Suprapubic skin (tissue), 4 donors: ENCODE measurements at regions not wholly inside any gene's neighbourhood (a gene's known extent, or its start where the extent isn't known, plus 50 kb on each side); places are given as distances from the start of the nearest gene placed in this dataset.

Experiments used
- DNase-seq, 2 donors: peaks; one replicate each; pipeline ENCODE4 v3.0.0-alpha.2; 2019; ENCODE audit warnings: low spot score in 2 of 2
- H3K27ac ChIP-seq: fragments of 200-600 bp; sonication (generic); one replicate; pipeline ENCODE4 v1.5.1; 2019
- H3K27me3 ChIP-seq: fragments of 200-600 bp; sonication (generic); one replicate; pipeline ENCODE4 v1.5.1; 2019
- H3K36me3 ChIP-seq: fragments of 200-600 bp; sonication (generic); one replicate; pipeline ENCODE4 v1.5.1; 2019
- H3K4me1 ChIP-seq: fragments of 200-600 bp; sonication (generic); one replicate; pipeline ENCODE4 v1.5.1; 2019
- H3K4me3 ChIP-seq: fragments of 200-600 bp; sonication (generic); one replicate; pipeline ENCODE4 v1.5.1; 2019; ENCODE audit warnings: mild to moderate bottlenecking
- H3K9me3 ChIP-seq: fragments of 200-600 bp; sonication (generic); one replicate; pipeline ENCODE4 v1.5.1; 2019
- CTCF ChIP-seq, 2 donors: fragments of 200-600 bp in 1 of 2; fragments of 450-650 bp in 1 of 2; sonication (generic) in 1 of 2; IDR thresholded peaks; one replicate each; pipeline ENCODE4 v1.5.1; 2016 to 2019; ENCODE audit warnings: antibody characterized with exemption in 2 of 2, mild to moderate bottlenecking in 1 of 2, moderate library complexity in 1 of 2
- EP300 ChIP-seq: sonication (generic); formaldehyde crosslinking; IDR thresholded peaks from one replicate; pipeline ENCODE4 v1.6.1; 2017; ENCODE audit warnings: antibody characterized with exemption
- POLR2A ChIP-seq, 2 donors: fragments of 450-650 bp; IDR thresholded peaks; one replicate each; pipeline ENCODE4 v1.6.1; 2017; ENCODE audit warnings: antibody characterized with exemption in 2 of 2, mild to moderate bottlenecking in 2 of 2, moderate library complexity in 2 of 2
- POLR2AphosphoS5 ChIP-seq, 3 donors: sonication (generic); formaldehyde crosslinking; IDR thresholded peaks; one replicate each; pipeline ENCODE4 v1.6.1; 2017; ENCODE audit warnings: antibody characterized with exemption in 3 of 3
- WGBS: methylation state at CpG from one replicate; pipeline ENCODE4 v1.1.5; 2018; 5-methylcytosine and 5-hydroxymethylcytosine counted together

GRCh38 chr3:13203398-13204176 is 130.4 kb upstream of the IQSEC1 start:
- Histone ChIP-seq H3K27me3 (peaks cover 59% of the 10 kb centered on the region), H3K36me3 (no peaks in the 10 kb centered on the region), H3K27ac (no peak overlapping the region), H3K9me3 (no peaks in the 10 kb centered on the region), H3K4me3 (no peak overlapping the region), H3K4me1 (peaks cover 3% of the 10 kb centered on the region)
- TF ChIP-seq EP300 (no peak), CTCF (IDR thresholded peaks at IDR 0.05) (no peak), POLR2AphosphoS5 (IDR thresholded peaks at IDR 0.05) (no peak), POLR2A (IDR thresholded peaks at IDR 0.05) (no peak)
- 40% methylated on average over 2 of the region's 22 CpGs for WGBS
- DNase-seq, result no peak

GRCh38 chr3:13202744-13203397 is 129.6 kb upstream of the IQSEC1 start:
- Histone ChIP-seq H3K36me3 (no peaks in the 10 kb centered on the region), H3K4me1 (peaks cover 3% of the 10 kb centered on the region), H3K27ac (no peak overlapping the region), H3K4me3 (no peak overlapping the region), H3K9me3 (no peaks in the 10 kb centered on the region), H3K27me3 (peaks cover 64% of the 10 kb centered on the region)
- whole genome bisulfite sequencing, result 91% methylated on average over 15 of the region's 16 CpGs
- no peak for TF ChIP-seq POLR2AphosphoS5 (IDR thresholded peaks at IDR 0.05)
- no peak for TF ChIP-seq CTCF (IDR thresholded peaks at IDR 0.05)
- no peak for TF ChIP-seq POLR2A (IDR thresholded peaks at IDR 0.05)
- TF ChIP-seq EP300, result no peak
- DNase-seq, result no peak

GRCh38 chr3:13201851-13202250 is 128.6 kb upstream of the IQSEC1 start:
- 73% methylated on average over 3 of the region's 3 CpGs for WGBS

GRCh38 chr3:13200946-13201345 is 127.7 kb upstream of the IQSEC1 start:
- DNase-seq, result no peak
- Histone ChIP-seq H3K36me3 (no peaks in the 10 kb centered on the region), H3K9me3 (no peaks in the 10 kb centered on the region), H3K27ac (no peak overlapping the region), H3K4me1 (peaks cover 3% of the 10 kb centered on the region), H3K27me3 (peaks cover 56% of the 10 kb centered on the region), H3K4me3 (no peak overlapping the region)
- TF ChIP-seq EP300, result no peak
- TF ChIP-seq CTCF (IDR thresholded peaks at IDR 0.05), result no peak
- no peak for TF ChIP-seq POLR2A (IDR thresholded peaks at IDR 0.05)
- no peak for TF ChIP-seq POLR2AphosphoS5 (IDR thresholded peaks at IDR 0.05)
- 81% methylated on average over 5 of the region's 7 CpGs for WGBS

More at GRCh38 chr3:13201851-13202250, 128.6 kb upstream of the IQSEC1 start:
- TF ChIP-seq POLR2A (IDR thresholded peaks at IDR 0.05) (no peak), CTCF (IDR thresholded peaks at IDR 0.05) (no peak), POLR2AphosphoS5 (IDR thresholded peaks at IDR 0.05) (no peak), EP300 (no peak)
- DNase-seq, result no peak
- peaks cover 65% of the 10 kb centered on the region for H3K27me3 ChIP-seq
- H3K27ac ChIP-seq, result no peak overlapping the region
- H3K4me3 ChIP-seq, result no peak overlapping the region
- H3K36me3 ChIP-seq, result no peaks in the 10 kb centered on the region
- H3K9me3 ChIP-seq, result no peaks in the 10 kb centered on the region
- peaks cover 3% of the 10 kb centered on the region for H3K4me1 ChIP-seq

- TF ChIP-seq EP300, result no peak
- TF ChIP-seq CTCF (IDR thresholded peaks at IDR 0.05), result no peak
- TF ChIP-seq POLR2AphosphoS5 (IDR thresholded peaks at IDR 0.05), result no peak
- TF ChIP-seq POLR2A (IDR thresholded peaks at IDR 0.05), result no peak
- Histone ChIP-seq H3K9me3 (no peaks in the 10 kb centered on the region), H3K4me1 (peaks cover 3% of the 10 kb centered on the region), H3K27me3 (peaks cover 51% of the 10 kb centered on the region), H3K4me3 (no peak overlapping the region), H3K36me3 (no peaks in the 10 kb centered on the region), H3K27ac (no peak overlapping the region)
- WGBS, result 67% methylated on average over 8 of the region's 8 CpGs
- DNase-seq, result no peak
These were observed 127.2 kb upstream of the IQSEC1 start for GRCh38 chr3:13200465-13200864.
